CD4-positive, alpha-beta T cell treated with Interleukin-4 for 4 hours (primary cell): ENCODE measurements at regions not wholly inside any gene's neighbourhood (a gene's known extent, or its start where the extent isn't known, plus 50 kb on each side); places are given as distances from the start of the nearest gene placed in this dataset.
"Not testable (repeated sequence)": the region's sequence is repeated elsewhere in the genome, so short reads cannot be mapped to it uniquely, and the experiment has no call there.

Source experiments
- DNase-seq: peaks from one replicate; pipeline ENCODE4 v3.0.0-alpha.2; 2020

DNA sequence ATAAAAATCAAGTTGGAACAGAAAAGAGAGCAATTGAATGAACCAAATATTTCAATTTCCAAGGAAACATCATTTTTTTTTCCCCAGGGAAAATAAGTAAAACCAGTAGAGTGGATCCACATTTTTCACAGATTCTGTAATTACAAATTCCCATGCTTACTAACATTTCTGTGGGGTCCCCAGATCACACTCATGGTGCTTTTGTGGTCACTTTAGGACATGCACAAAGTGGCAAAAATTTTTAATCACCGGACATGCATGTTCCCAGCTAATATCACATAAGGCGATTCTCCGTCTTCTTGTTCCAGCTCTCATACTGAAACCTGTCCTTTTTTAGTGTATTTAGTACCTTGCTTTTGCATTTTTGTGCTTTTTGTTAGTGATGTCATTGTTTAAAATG lies 748.2 kb upstream of the SLITRK1 start:
- no peak for DNase-seq

DNA sequence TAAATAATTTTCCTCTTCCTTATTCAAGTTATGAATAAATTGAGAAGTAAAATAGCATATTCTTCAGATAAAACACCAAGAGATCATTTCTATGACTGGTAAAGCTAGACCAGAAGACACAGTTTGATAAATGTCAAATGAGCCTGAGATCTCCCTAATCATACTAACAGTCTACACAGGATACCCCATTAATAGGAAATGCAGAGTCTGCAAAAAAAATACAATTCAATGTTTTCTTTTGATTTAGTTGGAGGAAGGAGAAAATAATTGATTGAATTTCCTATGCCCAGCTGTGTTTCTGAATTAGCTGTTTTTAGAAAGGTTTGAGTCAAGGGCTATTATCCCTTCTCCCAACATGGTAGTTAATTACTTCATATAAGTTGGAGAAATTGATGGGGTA lies 734.6 kb upstream of the SLITRK1 start:
- DNase-seq = no peak

DNA sequence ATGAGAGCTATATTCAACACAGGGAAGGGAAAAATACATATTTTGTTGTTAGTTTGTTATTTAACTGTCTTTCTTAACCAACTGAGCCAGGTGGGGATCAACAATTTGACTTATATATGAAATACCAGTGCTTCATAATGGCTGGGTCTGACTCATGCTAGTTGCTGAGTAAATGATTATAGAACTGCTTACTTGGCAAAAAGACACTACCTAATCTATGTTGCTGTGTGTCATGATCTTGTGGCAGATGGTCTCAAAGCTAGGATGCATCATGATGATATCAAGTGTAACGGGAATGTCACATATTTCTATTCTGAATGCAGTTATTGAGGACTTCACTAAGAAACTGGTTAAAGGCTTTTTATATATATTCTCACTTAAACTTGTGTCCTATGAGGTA lies 727.4 kb upstream of the SLITRK1 start:
- no peak for DNase-seq

DNA sequence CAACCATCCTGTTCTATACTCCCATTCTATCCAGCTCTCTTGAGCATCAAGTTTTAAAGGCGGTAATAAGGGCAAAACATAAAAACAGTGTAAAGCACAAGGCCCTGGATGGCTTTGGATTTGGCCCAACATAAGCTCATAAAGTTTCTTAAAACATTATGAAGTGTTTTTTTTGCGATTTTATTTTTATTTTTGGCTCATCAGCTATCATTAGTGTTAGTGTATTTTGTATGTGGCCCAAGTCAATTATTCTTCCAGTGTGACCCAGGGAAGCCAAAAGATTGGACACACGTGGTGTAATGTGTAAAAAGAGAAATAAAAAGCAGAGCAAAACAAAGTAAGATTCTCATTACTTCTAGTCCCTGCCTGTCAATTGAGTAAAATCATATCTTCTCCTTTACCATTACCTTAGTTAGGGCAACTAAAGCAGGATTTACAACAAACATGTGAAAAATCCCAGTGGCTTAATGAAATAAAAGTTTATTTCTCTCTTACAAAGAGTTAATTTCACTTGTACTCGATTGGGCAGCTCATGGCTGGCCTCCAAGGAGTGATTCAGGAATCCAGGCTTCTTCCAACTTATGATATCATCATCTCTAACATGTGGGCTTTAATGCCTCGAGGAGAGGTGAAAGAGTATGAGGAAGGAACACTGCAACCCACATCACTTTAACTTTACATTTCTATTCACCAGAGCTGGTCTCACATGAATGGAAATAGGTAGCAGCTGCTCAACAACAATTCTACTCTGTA lies 725.2 kb upstream of the SLITRK1 start:
- no peak for DNase-seq

DNA sequence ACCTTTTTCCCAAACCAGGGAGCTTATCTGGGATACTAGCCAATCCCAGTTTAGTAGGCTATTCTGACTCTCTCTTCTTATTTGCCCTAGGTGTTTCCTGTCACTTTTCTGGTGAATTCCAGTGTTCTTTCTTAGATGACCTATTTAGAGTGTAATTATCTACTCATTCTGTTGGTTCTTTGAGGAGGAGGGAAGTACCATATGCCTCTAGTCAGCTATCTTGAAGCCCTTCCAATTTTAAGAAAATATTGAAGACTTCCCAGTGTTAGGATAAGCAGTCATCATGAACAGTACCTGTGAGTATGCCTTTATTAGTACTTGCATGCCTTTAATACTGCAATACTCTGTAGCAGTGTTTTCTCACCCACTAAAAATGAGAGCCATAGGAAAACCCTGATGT lies 724.3 kb upstream of the SLITRK1 start:
- no peak for DNase-seq

DNA sequence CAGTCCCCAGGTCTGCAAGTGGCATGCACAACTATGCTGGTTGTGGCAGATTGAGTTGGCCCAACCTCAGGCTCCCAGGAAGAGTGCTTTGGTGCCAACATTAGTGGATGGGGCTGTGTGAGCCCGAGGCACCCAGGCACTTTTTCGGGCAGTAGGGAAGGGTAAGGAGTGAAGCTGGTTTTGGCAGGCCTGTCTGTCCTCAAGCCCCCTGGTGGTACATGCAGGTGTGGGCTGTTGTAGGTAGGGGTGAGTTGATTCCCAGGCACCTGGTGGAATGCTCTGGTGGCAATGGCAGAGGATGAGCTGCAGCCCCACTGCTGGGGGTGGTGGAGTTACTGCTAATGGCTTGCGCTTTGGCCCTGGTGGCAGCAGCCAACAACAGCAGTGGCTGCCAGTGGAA lies 723.7 kb upstream of the SLITRK1 start:
- DNase-seq = no peak

DNA sequence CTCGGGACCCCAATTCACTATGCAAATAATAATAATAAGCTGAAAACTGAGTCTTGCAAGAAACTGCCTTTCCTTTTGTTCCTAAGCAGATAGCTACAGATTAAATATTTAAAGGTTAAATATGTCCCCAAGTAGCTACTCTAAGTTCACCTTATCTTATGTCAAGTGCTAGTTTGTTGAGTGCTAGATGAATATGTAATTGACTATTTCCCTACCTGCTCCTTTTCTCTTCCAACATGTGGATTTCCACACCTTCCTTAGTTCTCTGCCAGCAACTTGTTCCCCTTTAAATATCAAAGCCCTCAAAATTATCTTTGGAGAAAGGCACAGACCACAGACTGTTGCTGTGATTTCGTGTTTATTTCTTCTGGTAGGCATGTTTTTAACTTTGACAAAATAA lies 709.2 kb upstream of the SLITRK1 start:
- no peak for DNase-seq

DNA sequence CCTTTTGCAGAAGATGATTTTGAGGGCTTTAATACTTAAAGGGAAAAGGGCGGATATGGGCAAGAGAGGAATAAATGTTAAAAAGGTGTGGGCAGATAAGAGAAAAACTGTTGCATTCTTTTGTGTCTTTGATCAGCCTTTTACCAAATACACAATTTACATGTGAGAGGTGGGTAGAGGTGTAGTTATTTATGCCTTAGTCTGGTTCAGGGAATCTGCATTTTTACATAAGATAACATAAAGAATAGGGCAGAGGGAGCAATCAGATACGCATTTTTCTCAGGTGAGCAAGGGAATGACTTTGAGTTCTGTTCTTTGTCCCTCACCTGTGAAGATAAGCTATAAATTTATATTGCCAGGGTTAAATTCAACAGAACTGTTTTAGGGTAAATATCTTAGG lies 708.4 kb upstream of the SLITRK1 start:
- DNase-seq = no peak

DNA sequence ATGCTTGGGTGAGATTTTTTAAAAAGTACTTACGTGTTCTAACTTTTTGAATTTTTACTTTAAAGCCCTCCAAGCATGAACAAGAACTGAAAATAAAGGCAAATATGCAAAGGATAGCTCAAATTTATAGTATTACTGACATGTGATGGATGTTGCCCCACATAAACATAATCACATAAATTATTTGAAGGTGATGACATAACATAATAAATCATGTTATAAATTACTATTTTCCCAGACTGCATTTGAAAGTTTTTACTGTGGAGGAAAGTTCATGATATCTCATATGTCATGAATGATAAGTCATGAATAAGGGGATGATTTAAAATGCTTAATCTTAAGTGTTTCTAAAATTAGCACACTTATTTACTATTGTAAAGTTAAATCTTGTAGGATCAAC lies 705.7 kb upstream of the SLITRK1 start:
- no peak for DNase-seq

DNA sequence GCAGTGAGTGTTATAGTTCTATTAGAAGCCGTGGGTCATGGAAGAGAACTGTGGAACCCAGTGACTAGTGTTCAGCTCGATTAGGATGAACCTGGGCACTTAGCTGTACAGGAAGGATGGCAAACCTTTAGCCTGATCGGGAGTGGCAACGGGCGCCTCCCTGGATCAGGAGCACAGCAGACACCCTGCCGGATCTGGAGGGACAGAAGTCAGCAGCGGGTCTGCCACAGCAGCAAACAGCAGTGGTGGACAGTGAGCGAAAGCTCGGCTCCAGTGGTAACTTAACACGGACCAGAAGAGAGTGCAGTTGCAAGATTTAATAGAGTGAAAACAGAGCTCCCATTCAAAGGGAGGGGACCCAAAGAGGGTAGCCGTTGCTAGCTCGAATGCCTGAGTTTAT lies 697.6 kb upstream of the SLITRK1 start:
- not testable (repeated sequence) for DNase-seq

DNA sequence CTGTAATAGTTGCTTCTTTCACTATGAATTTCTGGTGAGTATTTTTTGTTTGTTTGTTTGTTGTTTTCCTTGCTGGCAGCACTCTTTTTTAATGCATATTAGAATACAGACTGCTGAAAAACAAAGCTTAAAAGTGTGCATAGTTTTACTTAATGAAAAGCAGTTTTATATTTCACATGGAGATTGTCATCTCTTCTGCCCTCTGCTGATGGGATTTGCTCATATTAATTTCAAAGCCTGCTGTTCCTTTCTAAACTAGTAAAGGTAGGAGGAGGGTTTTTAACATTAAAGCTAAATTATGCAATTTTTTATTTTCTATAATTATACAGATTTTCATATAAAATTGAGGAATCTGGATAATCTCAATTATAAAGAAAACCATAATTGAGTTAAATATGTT lies 692.6 kb upstream of the SLITRK1 start:
- no peak for DNase-seq

DNA sequence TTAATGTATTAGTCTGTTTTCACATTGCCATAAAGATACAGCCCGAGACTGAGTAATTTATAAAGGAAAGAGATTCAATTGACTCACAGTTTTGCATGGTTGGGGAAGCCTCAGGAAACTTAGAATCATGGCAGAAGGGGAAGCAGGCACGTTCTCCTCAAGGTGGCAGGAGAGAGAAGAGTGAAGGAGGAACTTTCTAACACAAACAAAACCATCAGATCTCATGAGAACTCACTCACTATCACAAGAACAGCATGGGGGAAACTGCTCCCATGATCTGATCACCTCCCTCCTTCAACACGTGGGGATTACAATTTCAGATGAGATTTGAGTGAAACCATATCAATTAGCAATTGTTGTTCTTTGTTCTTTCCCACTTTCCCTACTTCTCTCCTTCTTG lies 689.0 kb upstream of the SLITRK1 start:
- no peak for DNase-seq

DNA sequence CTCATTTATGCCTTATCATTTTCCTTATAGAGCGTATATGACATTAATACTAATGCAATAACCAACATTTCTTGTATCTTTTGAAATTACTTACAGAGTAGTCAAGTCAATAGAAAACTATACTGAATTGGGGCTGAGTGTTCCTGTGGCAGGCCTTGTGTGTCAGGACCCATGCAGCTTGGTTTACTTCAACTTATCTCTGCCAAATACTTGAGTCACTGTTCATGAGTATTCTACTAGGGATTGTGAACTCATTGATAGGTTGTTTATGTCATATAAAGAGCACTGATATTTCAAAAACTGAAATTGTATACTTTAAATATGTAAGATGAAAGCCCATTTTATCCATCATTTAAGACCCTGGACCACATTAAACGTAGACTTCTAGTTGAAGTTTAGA lies 688.6 kb upstream of the SLITRK1 start:
- no peak for DNase-seq

DNA sequence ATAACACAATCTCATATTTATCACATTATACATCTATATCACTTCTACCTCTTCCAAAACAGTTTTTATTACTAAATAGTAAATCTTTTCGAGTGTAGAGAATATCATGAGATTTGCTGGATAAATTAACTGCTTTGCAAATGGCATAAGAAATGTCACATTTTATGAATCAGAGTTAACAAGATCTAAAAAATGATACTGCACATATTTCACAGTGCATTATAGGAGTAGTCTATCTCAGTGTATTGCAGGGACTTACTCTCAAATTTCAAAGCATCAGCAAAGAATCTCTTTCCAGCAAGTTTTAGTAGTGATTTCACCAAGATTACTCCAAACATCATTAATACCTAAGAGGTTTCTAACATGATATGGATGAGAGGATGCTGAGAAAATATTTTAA lies 687.1 kb upstream of the SLITRK1 start:
- no peak for DNase-seq

DNA sequence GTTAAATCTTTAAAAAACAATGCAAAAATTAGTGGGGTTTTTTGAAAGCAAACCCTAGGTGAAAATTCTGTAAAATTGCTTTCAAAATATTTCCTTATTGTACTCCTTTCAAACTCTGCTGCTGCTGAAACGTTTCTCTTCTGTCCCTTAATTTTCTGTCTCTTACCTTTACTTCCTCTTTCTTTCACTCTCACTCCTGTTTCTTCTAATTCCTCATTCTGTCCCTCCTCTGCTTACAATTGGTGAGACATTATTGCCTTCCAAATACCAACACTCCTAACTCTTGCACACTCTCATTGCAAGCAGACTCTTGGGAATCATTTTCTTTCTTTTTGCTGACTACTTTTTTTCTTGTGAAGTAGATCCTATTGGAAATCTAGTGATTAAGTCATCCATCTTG lies 685.6 kb upstream of the SLITRK1 start:
- no peak for DNase-seq

DNA sequence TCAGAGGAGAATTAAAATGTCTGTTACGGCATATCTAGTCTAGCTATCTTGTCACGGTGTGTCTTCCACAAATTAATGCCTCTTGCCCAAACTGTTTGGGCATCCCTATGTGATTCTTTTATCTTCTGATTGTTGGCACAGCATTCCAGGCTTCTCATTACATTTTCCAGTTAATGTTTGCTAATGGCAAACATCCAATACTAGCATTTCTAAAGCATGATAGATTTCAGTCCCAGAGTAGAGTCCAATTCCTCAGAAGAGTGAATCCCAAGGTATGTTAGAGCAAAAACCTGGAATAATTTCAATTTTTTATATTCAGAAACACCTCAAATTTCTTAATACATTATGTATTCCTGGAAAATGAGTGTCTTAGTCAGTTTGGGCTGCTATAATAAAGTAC lies 684.5 kb upstream of the SLITRK1 start:
- DNase-seq = no peak

DNA sequence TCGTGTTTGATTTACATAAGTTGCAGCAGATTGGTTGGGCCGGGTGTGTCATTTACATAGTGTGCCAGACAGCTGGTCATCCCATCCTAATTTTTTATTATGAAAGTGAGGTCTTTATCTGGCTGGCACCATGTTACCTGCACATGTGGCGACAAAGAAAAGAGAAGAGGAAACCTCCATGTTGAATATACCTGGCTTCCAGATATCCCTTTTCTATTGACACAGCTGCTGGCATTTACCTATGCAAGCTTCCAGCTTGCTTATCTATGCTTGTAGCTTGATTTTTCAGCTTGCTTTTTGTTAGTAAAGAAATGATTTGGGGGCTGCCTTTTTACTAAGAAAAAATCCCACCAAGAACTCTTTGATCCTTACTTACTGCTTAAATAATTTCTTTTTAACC lies 681.3 kb upstream of the SLITRK1 start:
- DNase-seq = no peak

DNA sequence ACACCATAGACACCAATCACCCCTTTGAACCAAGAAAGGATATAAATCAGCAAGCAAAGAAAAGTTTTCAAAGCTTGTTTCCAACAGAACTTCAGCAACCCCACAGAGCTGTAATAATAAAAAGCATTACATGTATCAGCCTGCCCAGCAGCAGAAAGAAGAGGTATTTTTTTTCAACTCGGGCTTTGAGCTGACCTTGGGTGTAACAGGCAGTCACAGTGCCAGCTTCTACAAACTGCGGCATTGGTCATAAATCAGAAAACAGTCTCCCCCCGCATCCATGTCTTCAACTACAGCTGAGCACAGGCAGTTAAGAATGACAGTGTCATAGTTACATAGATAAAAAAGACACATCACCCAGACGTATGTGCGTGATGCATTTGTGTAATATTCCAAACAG lies 671.0 kb upstream of the SLITRK1 start:
- DNase-seq = no peak

DNA sequence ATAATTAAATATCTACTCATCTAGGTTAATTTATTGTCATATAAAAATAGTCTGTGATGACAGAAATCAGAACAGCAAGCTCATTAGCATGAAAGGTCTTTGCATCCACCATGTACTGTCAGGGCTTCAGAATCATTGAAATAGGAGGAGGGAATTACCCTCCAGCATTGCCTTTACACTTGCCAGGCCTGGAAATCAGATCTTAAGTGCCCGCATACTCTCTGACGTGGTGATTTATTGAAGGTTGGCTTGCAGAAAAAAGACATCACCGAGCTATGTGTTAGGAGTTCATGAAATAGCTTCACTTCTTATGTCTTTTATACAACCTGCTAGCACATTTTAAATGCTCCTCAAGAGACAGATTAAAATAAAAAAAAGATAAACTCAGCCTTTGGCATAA lies 661.7 kb upstream of the SLITRK1 start:
- no peak for DNase-seq

DNA sequence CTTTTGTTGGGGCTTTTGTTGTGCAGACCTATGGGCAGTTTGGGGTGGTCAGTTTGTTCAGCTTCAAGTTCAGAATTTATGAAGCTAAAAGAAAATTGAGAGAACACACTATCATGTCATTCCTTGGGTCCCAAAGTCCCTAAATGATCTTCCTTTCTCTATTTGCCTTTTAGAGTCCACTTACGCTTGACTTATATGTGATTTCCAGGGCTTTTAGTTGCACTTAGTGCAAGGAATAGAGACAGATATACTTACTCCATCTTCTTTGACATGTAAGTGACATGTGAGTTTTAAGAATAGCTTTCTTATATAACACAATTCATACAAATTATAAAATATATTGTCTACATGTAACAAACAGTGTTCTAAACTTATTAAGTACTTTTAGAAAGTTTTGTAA lies 660.1 kb upstream of the SLITRK1 start:
- DNase-seq = no peak

DNA sequence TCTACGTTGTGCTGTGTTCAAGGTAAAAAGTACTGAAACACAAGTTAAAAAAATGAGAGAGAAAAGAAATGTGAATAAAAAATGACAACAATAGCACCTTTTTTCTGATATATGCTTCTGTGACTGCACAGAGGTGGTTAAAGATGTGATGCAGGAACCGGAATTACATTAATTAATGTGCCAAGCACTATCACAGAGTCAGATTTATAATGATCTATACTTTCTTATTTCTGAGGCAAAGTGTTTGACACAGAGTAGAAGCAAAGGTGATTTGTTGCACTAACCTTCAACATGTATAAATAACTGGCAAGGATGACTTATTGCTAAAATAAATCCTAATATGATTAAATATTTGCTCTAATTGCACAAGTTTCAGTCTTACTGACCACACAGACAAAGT lies 654.6 kb upstream of the SLITRK1 start:
- no peak for DNase-seq

DNA sequence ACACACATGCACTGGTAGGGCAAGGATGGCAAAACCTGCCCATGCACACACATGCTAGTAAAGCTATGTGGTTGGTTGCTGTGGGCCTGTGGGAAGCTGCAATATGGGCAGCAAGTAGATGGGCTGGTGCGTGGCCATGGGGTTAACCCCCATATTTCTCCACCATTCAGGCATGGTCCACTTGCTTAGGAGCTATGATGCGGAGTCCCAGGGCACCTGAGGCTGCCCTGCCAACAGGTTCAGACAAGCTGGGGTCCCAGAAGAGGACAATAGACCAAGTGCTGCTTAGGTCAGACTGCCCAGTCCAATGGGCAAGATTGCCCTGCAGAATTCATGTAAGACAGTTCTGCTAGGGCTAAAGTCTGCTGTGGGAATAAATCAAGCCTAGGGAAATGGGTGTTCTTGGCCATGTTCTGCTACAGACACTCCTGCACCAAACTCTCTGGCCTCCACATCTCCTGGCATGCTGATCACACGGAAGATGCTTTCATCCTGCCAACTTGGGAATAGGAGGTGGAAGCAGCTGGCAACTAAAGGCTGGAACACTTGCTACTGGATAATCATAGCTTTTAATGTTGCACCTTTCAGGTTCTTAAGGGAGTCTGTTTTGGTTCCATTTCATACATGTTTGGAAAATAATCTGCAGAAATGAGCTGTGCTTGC lies 646.3 kb upstream of the SLITRK1 start:
- no peak for DNase-seq

DNA sequence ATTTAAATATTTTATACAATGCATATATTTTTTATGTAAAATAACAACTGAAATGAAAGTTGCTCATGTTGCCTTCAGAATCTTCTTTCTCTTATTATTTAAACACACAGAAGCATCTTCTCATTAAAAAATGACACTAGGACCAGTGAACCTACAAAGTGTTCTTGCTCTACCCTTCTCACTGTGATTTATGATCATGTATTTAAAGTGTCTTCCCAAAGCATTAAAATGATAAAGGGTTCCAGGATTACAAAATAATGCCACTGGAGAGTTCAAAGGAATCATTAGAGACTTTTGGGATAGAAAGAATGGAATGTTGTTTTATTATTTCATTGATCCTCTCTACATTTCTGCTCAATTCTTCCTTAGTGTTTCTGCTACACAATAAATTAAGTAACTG lies 643.6 kb upstream of the SLITRK1 start:
- no peak for DNase-seq

DNA sequence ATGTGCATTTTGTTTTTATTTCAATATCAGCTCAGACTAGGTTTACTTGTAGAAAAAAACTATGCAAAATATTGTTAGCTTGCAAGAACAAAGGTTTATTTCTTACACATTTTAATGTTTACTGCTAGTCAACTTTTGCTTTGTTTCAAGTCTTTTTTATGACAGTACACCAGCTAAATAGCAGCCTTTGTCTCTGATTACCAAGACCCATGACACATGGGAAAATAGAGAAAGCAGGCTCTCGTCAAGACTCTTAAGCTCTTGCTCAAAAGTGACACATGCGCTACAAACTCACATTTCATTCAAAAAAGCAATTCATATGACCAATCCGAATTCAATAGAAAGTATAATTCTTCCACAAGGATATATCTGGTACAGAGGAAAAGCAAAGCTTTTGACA lies 642.3 kb upstream of the SLITRK1 start:
- DNase-seq = no peak

DNA sequence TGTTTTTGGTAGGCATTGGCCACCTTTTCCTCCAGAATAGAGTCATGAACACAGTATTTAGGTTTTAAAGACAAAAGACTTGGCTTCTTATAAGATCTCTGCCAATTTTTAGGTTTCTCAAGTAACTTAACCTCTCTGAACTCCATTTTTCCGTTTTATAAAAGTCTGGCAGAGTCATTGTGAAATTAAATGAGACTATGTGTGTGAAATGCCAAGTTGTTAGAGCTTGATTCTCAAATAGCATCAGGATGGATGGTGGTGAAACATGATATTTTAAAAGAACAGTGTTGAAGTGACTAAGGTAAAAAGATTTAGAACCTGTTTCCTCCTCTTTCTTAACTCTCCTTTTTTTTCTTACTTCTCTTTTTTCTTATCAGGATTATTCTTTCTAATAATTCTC lies 617.7 kb upstream of the SLITRK1 start:
- no peak for DNase-seq
